EH (cell line): ENCODE measurements at regions not wholly inside any gene's neighbourhood (a gene's known extent, or its start where the extent isn't known, plus 50 kb on each side); places are given as distances from the start of the nearest gene placed in this dataset.
"Not testable (repeated sequence)": the region's sequence is repeated elsewhere in the genome, so short reads cannot be mapped to it uniquely, and the experiment has no call there.

ENCODE experiments used
- DNase-seq: peaks from one replicate; pipeline ENCODE4 v3.0.0-alpha.2; 2015; ENCODE audit warnings: low read depth

GRCh38 chr3:34504366-34504765 is 705.9 kb downstream of the PDCD6IP start:
- DNase-seq: no peak

- no peak for DNase-seq
Measured at GRCh38 chr3:34504775-34505174, 706.3 kb downstream of the PDCD6IP start.

DNA sequence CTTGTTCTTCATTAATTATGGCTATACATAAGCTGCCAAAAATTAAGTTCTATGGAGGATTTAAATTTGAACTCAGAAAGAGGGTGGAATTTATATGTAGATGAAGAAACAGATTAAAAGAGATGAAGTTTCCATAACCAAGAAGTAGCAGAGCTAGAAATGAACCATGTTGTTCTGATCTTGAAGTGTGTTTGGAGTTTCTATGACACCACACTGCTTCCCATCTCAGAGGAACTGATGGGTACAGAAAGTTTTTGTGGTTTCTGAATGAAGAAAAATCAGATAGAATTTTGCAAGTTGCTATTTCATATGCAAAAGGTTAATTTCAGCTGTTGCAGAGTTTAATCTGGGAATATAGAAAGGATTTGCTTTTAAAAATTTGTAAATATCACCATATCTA is 710.3 kb downstream of the PDCD6IP start:
- DNase-seq: no peak

DNA sequence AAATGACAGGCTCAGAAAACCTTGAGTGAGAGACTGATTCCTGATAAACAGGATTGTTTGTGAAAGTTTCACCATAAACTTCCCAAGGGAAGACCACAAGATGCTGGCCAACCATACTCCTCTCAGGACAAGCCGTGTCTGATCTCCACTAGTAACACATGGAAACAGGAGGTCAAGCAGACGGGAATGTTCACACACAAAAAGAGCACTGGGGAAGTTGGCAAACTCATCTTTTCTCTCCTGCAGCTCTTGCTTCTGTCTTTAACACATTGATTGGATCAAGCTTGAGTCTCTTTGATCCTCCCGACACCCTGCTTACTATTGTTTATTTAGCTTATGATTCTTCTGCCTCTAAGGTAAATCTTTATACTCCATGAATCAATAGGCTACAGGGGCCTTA is 713.5 kb downstream of the PDCD6IP start:
- DNase-seq: no peak

DNA sequence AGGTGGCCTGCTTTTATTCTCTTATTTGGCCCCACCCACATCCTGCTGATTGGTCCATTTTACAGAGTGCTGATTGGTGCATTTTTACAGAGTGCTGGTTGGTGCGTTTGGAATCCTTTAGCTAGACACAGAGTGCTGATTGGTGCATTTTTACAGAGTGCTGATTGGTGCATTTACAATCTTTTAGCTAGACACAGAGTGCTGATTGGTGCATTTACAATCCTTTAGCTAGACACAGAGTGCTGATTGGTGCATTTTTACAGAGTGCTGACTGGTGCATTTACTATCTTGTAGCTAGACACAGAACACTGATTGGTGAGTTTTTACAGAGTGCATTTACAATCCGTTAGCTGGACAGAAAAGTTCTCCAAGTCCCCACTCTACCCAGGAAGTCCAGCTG is 720.6 kb downstream of the PDCD6IP start:
- not testable (repeated sequence) for DNase-seq

DNA sequence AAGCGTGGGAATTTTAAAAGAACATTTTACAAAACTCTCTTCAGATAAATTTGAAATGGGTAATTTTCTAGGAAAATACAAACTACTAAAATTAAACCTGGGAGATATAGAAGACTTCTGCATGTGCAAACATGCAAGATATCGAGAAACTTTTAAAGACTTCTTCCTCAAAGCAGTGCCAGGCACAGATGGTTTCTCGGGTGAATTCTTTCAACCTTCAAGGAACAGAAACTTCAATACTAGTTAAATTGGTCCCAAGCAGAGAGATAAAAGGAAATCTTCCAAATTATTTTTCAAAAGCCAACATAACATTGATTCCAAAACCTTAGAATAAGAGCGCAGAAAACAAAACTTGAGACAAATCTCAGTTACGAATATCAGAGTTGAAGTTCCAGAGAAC is 732.7 kb downstream of the PDCD6IP start:
- DNase-seq: no peak

DNA sequence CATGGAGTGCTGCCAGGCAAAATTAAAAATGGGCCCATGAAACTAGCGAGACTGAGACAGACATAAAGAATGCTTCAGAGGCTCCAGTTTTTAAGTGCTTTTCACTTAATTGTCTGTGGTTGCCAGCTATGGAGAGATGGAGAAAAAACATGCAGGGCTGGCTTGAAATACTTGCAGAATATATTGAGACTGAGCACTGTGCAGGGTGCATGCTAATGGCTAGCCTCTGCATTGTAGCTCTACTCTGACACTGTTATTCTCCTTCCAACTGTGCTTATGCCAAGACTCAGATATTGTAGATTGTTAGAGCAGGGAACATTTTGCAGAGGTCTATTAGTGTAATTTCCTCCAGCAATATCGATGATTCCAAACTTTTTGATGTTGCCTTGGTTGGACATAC is 735.0 kb downstream of the PDCD6IP start:
- no peak for DNase-seq

DNA sequence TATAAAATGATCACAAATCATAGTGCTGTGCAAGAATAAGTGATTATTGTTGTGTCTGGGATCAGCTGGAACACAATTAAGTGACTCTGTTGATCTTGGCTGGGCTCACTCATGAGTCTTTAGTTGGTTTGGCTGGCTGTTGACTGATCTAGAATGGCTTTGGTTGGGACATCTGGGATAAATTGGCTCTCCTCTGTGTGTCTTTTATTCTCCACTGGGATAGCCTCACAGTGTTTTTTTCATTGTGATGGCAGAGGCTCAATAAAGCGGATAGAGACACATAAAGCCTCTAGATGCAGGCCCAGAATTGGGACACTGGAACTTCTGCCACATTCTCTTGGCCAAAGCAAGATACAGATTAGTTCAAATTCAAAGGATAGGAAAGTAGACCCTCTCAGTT is 735.6 kb downstream of the PDCD6IP start:
- no peak for DNase-seq

GRCh38 chr3:34544136-34544535 is 745.7 kb downstream of the PDCD6IP start:
- no peak for DNase-seq

GRCh38 chr3:34547297-34547920 is 749.0 kb downstream of the PDCD6IP start:
- no peak for DNase-seq

- no peak for DNase-seq
Measured at GRCh38 chr3:34567266-34567665, 768.8 kb downstream of the PDCD6IP start.

DNA sequence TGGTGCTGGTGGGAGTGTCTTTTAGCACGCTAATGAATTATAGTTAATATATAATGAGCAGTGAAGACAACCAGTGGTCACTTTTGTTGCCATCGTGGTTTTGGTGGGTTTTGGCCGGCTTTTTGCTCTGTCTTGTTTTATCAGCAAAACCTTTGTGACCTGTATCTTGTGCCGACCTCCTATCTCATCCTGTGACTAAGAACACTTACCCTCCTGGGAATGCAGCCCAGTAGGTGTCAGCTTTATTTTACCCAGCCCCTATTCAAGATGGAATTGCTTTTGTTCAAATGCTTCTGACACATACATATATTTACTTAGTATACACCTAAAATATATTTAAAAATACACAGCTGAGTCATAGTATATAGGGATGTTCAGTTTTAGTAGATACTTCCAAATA is 770.3 kb downstream of the PDCD6IP start:
- DNase-seq: no peak

DNA sequence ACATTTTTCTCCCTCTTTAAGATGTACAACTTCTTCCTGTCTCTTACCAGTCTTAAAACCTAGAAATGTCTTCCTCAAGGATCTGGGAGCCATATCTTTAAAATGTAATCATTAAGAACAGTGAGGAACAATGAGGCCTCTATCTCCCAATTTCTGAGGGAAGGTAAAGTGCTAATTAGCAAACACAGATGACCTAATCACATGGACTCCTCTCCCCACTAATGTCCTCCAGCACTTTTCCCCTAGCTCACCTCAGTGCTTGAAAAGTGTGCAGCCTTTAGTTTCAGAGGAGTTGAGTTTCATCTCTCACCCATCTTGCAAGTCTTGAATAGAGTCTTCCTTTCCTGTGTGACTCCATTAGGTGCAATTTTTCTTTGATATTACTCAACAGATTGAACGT is 771.0 kb downstream of the PDCD6IP start:
- DNase-seq: no peak

DNA sequence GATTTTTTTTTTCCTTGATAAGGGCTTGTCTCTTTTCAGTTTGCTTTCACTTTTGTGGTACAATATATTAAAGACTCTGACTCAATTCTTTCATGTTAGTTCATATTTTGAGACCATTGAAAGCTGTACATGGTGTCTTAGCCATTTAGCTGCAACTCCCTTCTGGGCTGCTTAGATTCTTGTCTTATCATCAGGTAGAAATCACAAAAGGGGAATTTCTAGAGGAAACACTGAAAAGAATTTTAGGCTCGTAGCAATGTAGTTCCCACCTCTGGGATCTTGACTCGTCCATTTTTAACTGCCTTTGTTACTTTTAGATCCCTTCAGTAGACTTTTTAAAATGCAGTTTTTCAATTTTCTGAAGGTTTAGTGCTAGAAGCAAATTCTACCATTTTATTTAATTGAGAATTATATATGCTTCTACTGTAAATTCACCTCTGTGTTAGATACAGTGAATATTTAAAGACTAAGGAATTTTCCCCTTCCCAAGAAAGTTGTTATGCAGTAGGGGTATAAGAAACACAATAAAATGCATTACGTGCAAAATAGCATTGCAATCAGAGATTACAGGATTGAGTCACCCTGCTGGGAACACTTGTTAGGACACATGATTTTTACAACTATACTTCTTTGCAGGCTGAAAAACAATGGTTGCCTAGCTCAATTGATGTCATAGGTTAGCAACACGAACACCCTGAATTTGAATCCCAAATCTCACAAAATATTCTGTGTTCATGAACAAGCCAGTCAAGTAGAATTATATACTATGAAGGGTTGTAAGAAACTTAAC is 772.7 kb downstream of the PDCD6IP start:
- DNase-seq: no peak

DNA sequence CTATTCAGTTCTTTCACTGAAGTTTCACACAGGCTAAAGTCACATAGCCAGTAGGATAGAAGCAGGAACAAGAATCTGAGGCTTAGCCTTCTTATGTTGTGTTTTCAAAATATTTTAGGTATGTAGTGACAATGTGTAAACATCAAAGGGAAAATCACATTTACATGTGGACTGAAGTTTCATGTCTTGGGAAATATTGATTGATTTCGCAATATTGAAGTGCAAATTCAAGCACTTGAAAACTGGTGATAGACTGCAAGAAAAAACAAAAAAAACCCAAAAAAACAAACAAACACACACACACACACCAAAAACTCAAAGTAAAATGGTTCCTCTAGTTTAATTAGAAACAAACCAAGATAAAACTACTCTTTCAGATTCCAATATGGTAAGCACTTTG is 773.3 kb downstream of the PDCD6IP start:
- DNase-seq: no peak

- DNase-seq: no peak
Measured at GRCh38 chr3:34575776-34576175, 777.3 kb downstream of the PDCD6IP start.

GRCh38 chr3:34582055-34582454 is 783.6 kb downstream of the PDCD6IP start:
- DNase-seq: no peak

GRCh38 chr3:34583451-34583850 is 785.0 kb downstream of the PDCD6IP start:
- DNase-seq: no peak

- DNase-seq: no peak
Measured at GRCh38 chr3:34584971-34585370, 786.5 kb downstream of the PDCD6IP start.

GRCh38 chr3:34599595-34599994 is 801.2 kb downstream of the PDCD6IP start:
- no peak for DNase-seq

- peak; percentile 2 for DNase-seq
Measured at GRCh38 chr3:34619990-34620389, 821.6 kb downstream of the PDCD6IP start.

DNA sequence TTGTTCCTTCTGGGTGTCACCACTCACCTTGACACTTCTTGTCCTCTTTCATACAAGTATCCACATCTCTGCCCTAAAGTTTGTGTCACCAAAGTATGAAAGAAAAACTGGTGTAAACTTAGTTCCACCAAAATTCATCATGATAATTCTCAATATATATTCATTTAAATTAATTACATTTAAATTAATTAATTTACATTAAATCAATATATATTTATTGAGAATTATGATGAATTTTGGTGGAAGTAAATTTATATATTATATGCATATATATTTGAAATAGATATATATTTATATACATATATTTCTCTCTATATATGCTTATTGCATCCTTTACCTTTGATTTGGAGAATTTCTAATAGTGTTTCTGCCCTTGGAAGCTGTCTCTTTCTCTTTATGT is 828.3 kb downstream of the PDCD6IP start:
- no peak for DNase-seq

- no peak for DNase-seq
Measured at GRCh38 chr3:34634939-34635338, 836.5 kb downstream of the PDCD6IP start.

DNA sequence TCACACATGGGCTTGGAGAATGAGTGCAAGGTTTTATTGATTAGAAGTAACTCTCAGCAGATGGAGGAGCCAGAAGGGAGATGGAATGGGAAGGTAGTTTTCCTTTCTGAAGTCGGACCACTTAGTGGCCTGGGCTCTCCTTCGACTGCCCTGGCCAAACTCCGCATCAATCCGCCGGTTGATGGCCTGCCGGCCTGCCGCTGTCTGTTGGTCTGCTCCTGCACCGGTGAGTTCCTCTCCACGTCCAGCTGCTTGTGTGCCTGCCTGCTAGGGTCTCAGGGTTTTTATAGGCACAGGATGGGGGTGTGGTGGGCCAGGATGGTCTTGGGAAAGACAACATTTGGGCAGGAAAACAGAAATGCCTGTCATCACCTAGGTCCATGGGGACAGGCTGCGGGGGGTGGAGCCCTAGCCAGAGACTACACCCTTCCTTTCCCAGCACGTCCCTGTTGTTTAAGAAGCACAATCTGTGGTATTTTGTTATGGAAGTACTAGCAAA is 837.0 kb downstream of the PDCD6IP start:
- DNase-seq: no peak
